GM21576 (cell line): ENCODE measurements at regions not wholly inside any gene's neighbourhood (a gene's known extent, or its start where the extent isn't known, plus 50 kb on each side); places are given as distances from the start of the nearest gene placed in this dataset.

Experiments used
- ATAC-seq: cut with Tn5 transposase; IDR thresholded peaks from one replicate; pipeline ENCODE4 v1.9.1; 2021; ENCODE audit warnings: mild to moderate bottlenecking, moderate library complexity; ENCODE audit not compliant: unreplicated experiment

DNA sequence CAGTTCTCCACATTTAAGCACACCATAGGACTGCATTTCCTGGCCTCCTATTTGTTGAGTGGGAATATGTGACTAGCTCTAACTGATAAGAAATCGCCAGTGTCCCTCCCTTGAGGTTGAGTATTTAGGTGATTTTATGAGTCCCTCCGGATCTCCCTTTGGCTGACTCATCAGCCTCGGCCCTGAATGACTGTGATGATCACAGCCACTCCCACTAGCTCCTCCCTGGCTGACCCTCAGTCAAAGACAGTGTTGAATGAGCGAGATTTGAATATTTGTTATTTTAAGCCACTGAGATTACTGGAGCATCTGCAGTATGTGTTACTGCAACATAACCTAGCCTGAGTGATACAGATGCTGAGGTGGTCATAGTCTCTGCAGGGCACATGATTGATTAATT lies 515.3 kb downstream of the EPHB1 start:
- no peak for ATAC-seq

GRCh38 chr3:135311699-135312098 lies 516.6 kb downstream of the EPHB1 start:
- ATAC-seq, result no peak

- ATAC-seq, result no peak
These were observed 519.2 kb downstream of the EPHB1 start for GRCh38 chr3:135314237-135314636.

GRCh38 chr3:135324301-135324700 lies 529.2 kb downstream of the EPHB1 start:
- ATAC-seq, result no peak

GRCh38 chr3:135325096-135325495 lies 530.0 kb downstream of the EPHB1 start:
- no peak for ATAC-seq

DNA sequence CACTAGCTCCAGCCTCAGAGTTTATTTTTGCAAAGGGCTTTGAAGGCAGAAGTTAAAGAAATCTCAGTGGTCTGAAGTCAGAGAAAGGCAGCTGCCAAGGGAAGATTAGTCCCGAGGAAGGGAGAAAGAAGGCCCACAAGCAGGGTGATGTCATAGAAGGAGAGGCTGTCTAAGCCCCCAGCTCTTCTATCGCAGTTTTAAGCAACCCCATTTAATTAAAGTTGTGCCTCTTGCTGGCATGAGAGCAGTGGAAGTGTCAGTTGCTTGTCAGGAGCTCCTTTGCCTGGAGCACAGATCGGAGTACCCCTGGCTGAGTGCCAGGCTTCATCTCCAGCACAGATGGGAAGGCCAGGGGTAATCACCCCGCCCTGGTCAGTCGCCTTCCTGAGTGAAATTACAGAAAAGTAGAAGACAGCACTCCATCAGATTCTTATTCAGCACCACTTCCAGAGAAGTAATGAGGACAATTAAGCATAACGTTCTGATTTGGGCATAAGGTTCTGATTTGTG lies 530.7 kb downstream of the EPHB1 start:
- no peak for ATAC-seq

GRCh38 chr3:135326851-135327250 lies 531.8 kb downstream of the EPHB1 start:
- ATAC-seq, result no peak

GRCh38 chr3:135328036-135328435 lies 533.0 kb downstream of the EPHB1 start:
- ATAC-seq, result no peak

- no peak for ATAC-seq
These were observed 534.4 kb downstream of the EPHB1 start for GRCh38 chr3:135329479-135329878.

DNA sequence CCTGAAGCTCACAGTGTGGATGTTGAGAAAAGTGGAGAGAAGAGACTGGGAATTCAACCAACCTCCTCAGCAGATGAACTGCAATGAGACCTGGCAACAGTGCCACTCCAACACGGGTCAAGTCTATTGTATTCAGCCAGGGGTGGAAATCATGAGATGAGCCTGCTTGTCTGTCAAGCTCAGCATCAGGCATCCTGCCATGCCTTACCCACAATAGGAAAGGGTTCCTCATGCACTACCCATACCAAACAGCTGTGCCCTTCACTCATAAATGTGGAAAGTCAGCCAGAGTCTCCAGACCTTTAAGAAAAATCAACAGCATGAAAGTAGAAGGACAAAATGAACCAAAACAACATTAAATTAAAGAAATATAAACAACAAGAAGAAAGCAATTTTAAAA lies 542.1 kb downstream of the EPHB1 start:
- no peak for ATAC-seq

GRCh38 chr3:135348690-135349089 lies 553.6 kb downstream of the EPHB1 start:
- ATAC-seq, result no peak

DNA sequence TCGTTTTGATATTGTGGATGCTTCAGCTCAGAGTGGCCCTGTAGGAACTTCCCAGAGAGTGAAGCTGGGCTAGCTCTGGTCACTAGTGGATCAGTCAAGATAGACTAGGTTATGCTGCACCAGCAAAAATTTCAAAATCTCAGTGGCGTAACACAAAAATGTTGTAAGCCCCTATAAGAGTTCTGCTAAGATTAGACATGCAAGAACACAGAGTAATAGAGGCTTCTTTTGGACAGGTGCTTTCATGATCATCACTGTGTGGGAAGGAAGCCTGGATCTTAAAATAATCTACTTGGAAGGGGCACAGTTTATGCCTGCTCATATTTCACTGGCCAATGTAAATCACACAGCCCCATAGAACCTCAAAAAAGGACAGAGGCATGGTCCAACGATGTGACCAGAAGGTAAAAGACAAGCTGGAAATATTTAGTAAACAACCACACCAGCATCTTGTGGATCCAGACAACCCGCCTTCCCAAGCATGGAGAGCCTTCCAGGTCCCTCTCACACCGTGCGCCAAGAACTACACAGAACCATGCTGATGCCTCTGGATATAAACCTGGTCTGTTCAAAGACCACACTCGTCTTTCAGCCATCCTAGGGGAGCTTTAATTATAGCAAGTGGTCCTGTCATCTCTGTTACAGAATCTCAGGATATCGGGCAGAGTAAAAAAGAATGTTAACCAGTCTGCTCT lies 554.3 kb downstream of the EPHB1 start:
- no peak for ATAC-seq

GRCh38 chr3:135352213-135352612 lies 557.2 kb downstream of the EPHB1 start:
- no peak for ATAC-seq

- ATAC-seq, result no peak
These were observed 567.8 kb downstream of the EPHB1 start for GRCh38 chr3:135362889-135363288.

GRCh38 chr3:135364676-135365075 lies 569.6 kb downstream of the EPHB1 start:
- ATAC-seq, result no peak

- ATAC-seq, result no peak
These were observed 571.8 kb downstream of the EPHB1 start for GRCh38 chr3:135366816-135367215.

DNA sequence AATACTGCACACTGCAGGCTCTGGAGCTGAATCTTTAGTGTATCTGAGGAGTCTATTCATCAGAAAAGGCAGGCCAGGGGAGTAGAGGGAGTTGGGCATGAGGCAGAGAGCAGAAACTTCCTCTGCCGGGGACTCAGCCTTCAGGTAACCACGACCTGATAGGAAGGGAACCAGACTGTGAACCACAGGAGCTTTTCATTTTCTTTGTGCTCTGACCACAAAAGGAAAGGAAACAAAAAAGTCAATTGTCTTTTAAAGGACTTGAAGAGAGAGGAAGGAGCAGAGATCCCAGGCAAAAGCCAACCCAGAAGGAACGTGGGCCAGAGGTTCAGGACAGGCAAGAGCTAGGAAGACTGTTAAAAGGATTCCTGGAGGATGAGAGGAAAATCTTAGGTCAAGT lies 573.3 kb downstream of the EPHB1 start:
- ATAC-seq, result no peak

GRCh38 chr3:135368781-135369180 lies 573.7 kb downstream of the EPHB1 start:
- no peak for ATAC-seq

- no peak for ATAC-seq
These were observed 579.5 kb downstream of the EPHB1 start for GRCh38 chr3:135374571-135374970.

DNA sequence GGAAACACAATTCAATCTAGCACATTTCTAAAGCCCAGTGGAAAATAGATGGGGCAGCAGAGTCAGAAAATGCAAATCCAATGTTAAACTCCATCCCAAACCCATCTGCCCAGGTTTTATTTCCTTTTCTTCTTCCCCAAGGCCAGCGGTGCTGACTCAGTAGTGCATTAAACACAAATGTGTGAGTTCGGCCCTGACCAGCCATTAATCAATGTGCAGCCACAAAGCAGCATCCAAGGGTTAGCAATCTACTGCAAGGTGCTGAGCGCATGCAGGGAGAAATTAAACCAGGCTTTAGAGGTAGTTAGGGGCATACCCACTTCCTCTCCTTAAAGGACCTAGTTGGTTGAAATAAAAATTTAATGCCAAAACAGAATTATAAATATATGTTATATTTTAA lies 583.3 kb upstream of the PPP2R3A start:
- ATAC-seq, result no peak

DNA sequence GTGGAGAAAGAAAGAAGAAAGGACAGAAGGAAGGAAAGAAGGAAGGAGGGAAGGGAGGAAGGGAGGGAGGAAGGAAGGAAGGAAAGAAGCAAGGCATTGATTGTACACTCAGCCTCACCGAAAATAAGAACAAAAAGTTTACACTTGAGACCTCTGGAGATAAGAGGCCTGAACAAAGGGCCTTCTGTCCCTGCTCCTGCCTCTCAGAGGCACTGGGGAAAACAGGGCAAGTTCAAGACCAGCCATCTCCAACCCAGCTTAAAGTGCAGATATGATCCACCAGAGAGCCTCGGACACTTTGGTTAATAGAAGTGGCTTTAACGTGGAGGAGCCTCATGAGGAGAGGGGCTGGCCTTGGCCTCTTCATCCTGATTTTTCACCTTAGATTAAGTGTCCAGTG lies 582.9 kb upstream of the PPP2R3A start:
- no peak for ATAC-seq

- no peak for ATAC-seq
These were observed 582.2 kb upstream of the PPP2R3A start for GRCh38 chr3:135383301-135383700.

- no peak for ATAC-seq
These were observed 573.4 kb upstream of the PPP2R3A start for GRCh38 chr3:135392151-135392550.
